IMR-90 (cell line): ENCODE measurements at regions not wholly inside any gene's neighbourhood (a gene's known extent, or its start where the extent isn't known, plus 50 kb on each side); places are given as distances from the start of the nearest gene placed in this dataset.

ENCODE experiments used
- ATAC-seq: fragments of 200-7000 bp; cut with Tn5 transposase; 2 replicates; pipeline ENCODE4 v1.9.1; 2020; ENCODE audit warnings: low read depth, mild to moderate bottlenecking, moderate library complexity
- BruUV-seq: library from RNA; stranded (reverse); fragments of 400-500 nt; replicated peaks from 2 replicates; lab custom pipeline; 2021; lab: Mats Ljungman, UMichigan
- CTCF ChIA-PET: fragments of 300-600 bp; formaldehyde crosslinking; extraction: SDS; loops from one replicate; lab custom pipeline; 2021; ENCODE audit warnings: antibody characterized with exemption; lab: Yijun Ruan, JAX
- POLR2A ChIA-PET: fragments of 300-600 bp; sonication (Branson Sonifier 250); formaldehyde crosslinking; loops from one replicate; lab custom pipeline; 2022; ENCODE audit warnings: antibody characterized with exemption; ENCODE audit not compliant: unreplicated experiment; lab: Charles Lee
- DNase-seq: peaks from one replicate; pipeline ENCODE4 v3.0.0; 2013
- H2AFZ ChIP-seq: replicated peaks from 2 replicates; pipeline ENCODE3; 2013; ENCODE audit warnings: low read length, mild to moderate bottlenecking; ENCODE audit not compliant: poor library complexity
- H2AK5ac ChIP-seq: 2 replicates; pipeline ENCODE4 v1.6.1; 2013; ENCODE audit warnings: low read depth, low read length, inconsistent platforms
- H2AK9ac ChIP-seq: replicated peaks from 2 replicates; pipeline ENCODE3; 2013; ENCODE audit warnings: mild to moderate bottlenecking, low read depth, low read length, moderate library complexity; ENCODE audit not compliant: poor library complexity
- H2BK120ac ChIP-seq: 2 replicates; pipeline ENCODE4 v1.6.1; 2013; ENCODE audit warnings: low read depth, low read length, inconsistent platforms
- H2BK15ac ChIP-seq: 3 replicates; pipeline ENCODE4 v1.6.1; 2013; ENCODE audit warnings: low read depth, low read length, inconsistent platforms
- H2BK20ac ChIP-seq: 2 replicates; pipeline ENCODE4 v1.6.1; 2013; ENCODE audit warnings: low read depth, mild to moderate bottlenecking, inconsistent platforms, low read length, moderate library complexity
- H2BK5ac ChIP-seq: 2 replicates; pipeline ENCODE4 v1.6.1; 2013; ENCODE audit warnings: mild to moderate bottlenecking, low read depth, low read length, inconsistent platforms; ENCODE audit not compliant: poor library complexity, severe bottlenecking
- H3K14ac ChIP-seq: replicated peaks from 2 replicates; pipeline ENCODE4 v1.6.1; 2013; ENCODE audit warnings: low read depth, low read length, inconsistent platforms
- H3K18ac ChIP-seq: 2 replicates; pipeline ENCODE4 v1.6.1; 2013; ENCODE audit warnings: low read depth, low read length, control low read depth
- H3K23ac ChIP-seq: 2 replicates; pipeline ENCODE4 v1.6.1; 2013; ENCODE audit warnings: low read depth, low read length, inconsistent platforms
- H3K27ac ChIP-seq: 2 replicates; pipeline ENCODE4 v1.5.1; 2013; ENCODE audit warnings: mild to moderate bottlenecking, control low read depth, low read length; ENCODE audit not compliant: insufficient read depth
- H3K27me3 ChIP-seq: 2 replicates; pipeline ENCODE4 v1.6.1; 2013; ENCODE audit warnings: low read length; ENCODE audit not compliant: control insufficient read depth, insufficient read depth
- H3K36me3 ChIP-seq: 2 replicates; pipeline ENCODE4 v1.6.1; 2013; ENCODE audit warnings: low read length, mixed read lengths; ENCODE audit not compliant: control insufficient read depth, insufficient read depth
- H3K4ac ChIP-seq: 2 replicates; pipeline ENCODE4 v1.6.1; 2013; ENCODE audit warnings: low read depth, low read length, inconsistent platforms
- H3K4me1 ChIP-seq: 2 replicates; pipeline ENCODE4 v1.6.1; 2013; ENCODE audit warnings: low read length, mixed read lengths; ENCODE audit not compliant: control insufficient read depth, insufficient read depth
- H3K4me2 ChIP-seq: 2 replicates; pipeline ENCODE4 v1.6.1; 2013; ENCODE audit warnings: low read depth, mild to moderate bottlenecking, control low read depth, low read length, moderate library complexity
- H3K4me3 ChIP-seq: 2 replicates; pipeline ENCODE4 v1.5.1; 2013; ENCODE audit warnings: low read depth, mild to moderate bottlenecking, control low read depth, low read length, moderate library complexity; ENCODE audit not compliant: insufficient read depth
- H3K56ac ChIP-seq: 2 replicates; pipeline ENCODE4 v1.6.1; 2013; ENCODE audit warnings: low read length, inconsistent platforms; ENCODE audit not compliant: insufficient read depth; ENCODE audit errors: extremely low read depth
- H3K79me1 ChIP-seq, 2 experiments: 2 replicates each; pipeline ENCODE4 v1.6.1; 2013; ENCODE audit warnings: low read length in 2 of 2, inconsistent platforms in 1 of 2, low read depth in 1 of 2
- H3K9ac ChIP-seq: 2 replicates; pipeline ENCODE4 v1.6.1; 2013; ENCODE audit warnings: low read depth, low read length, control low read depth
- H3K9me1 ChIP-seq: 2 replicates; pipeline ENCODE4 v1.6.1; 2013; ENCODE audit warnings: low read length, inconsistent platforms; ENCODE audit not compliant: insufficient read depth
- H3K9me3 ChIP-seq: 2 replicates; pipeline ENCODE4 v1.6.1; 2013; ENCODE audit warnings: low read length; ENCODE audit not compliant: control insufficient read depth, insufficient read depth
- H4K20me1 ChIP-seq: 2 replicates; pipeline ENCODE4 v1.6.1; 2013; ENCODE audit warnings: low read length, inconsistent platforms; ENCODE audit not compliant: insufficient read depth
- H4K5ac ChIP-seq: 2 replicates; pipeline ENCODE4 v1.6.1; 2013; ENCODE audit warnings: mild to moderate bottlenecking, low read depth, low read length, control low read depth
- H4K8ac ChIP-seq, 2 experiments: 2 replicates each; pipeline ENCODE4 v1.6.1; 2013; ENCODE audit warnings: low read depth in 2 of 2, low read length in 2 of 2, control low read depth in 1 of 2, inconsistent platforms in 1 of 2
- H4K91ac ChIP-seq: 2 replicates; pipeline ENCODE4 v1.6.1; 2013; ENCODE audit warnings: low read depth, low read length, inconsistent platforms; ENCODE audit not compliant: insufficient read depth
- FOS ChIP-seq: fragments of 150-350 bp; IDR thresholded peaks from 2 replicates; pipeline ENCODE4 v1.6.1; 2016; ENCODE audit warnings: low read depth, low read length
- WGBS, 2 experiments: methylation state at CpG; one replicate each; pipeline versions ENCODE4 v1.1.5 to v1.1.7; 2013; ENCODE audit warnings: missing lambda C conversion rate in 2 of 2; ENCODE audit not compliant: insufficient read length in 1 of 2; ENCODE audit errors: extremely low coverage in 2 of 2; 5-methylcytosine and 5-hydroxymethylcytosine counted together
- dilution Hi-C: fragments of 300-500 bp; cut with HindIII; formaldehyde crosslinking; loops from one replicate; pipeline ENCODE4 v1.14.3; 2018; ENCODE audit warnings: low sequenced_read_pairs; ENCODE audit not compliant: unreplicated experiment
- in situ Hi-C: fragments of 300-500 bp; cut with MboI; formaldehyde crosslinking; loops from 3 replicates; pipeline ENCODE4 v1.14.3; 2019; ENCODE audit warnings: low sequenced_read_pairs, inconsistent platforms, mixed read lengths
- intact Hi-C: fragments of 100-400 bp; cut with micrococcal nuclease; formaldehyde crosslinking; loops from 2 replicates; pipeline ENCODE4 v1.10.0; 2022

DNA sequence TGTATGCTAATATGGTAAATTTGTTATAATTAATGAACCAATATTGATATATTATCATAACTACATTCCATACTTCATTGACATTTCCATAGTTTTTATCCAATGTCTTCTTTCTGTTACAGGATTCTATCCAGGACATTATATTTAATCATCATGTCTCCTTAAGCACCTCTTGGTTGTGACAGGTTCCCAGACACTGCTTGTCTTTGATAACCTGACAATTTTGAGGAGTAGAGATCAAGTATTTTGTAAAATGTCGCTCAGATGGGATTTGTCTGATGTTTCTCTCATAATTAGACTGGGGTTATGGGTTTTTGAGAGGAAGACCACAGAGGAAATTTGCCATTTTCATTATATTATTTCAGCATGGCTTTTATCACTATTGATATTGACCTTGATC is 317.4 kb downstream of the PLOD2 start:
- H2AK9ac ChIP-seq = no peak overlapping the region
- H2BK15ac ChIP-seq = no peak overlapping the region
- H4K8ac ChIP-seq = no peak overlapping the region
- no peak overlapping the region for H3K23ac ChIP-seq
- no peak overlapping the region for H2BK20ac ChIP-seq
- no peak overlapping the region for H3K56ac ChIP-seq
- H3K4me3 ChIP-seq = no peak overlapping the region
- H4K5ac ChIP-seq = no peak overlapping the region
- H3K4me1 ChIP-seq = no peaks in the 10 kb centered on the region
- no peak overlapping the region for H2BK5ac ChIP-seq
- H3K9me1 ChIP-seq = no peaks in the 10 kb centered on the region
- CTCF ChIA-PET = no interaction called here
- no peaks in the 10 kb centered on the region for H3K9me3 ChIP-seq
- no peak overlapping the region for H2BK120ac ChIP-seq
- intact Hi-C loops (no loop called here), in situ Hi-C loops (no loop called here), dilution Hi-C loops (no loop called here)
- no TSS peak for BruUV-seq
- no peak overlapping the region for H3K4ac ChIP-seq
- H2AFZ ChIP-seq = no peak overlapping the region
- no peak for DNase-seq
- no peak overlapping the region for H3K14ac ChIP-seq
- H3K9ac ChIP-seq = no peak overlapping the region
- H4K91ac ChIP-seq = no peak overlapping the region
- POLR2A ChIA-PET = no interaction called here
- ATAC-seq = no peak
- no peaks in the 10 kb centered on the region for H3K36me3 ChIP-seq
- H3K79me1 ChIP-seq = no peaks in the 10 kb centered on the region
- H2AK5ac ChIP-seq = no peak overlapping the region
- WGBS, 2 experiments = no CpG with 5 or more reads among the region's 1 CpG
- H3K18ac ChIP-seq = no peak overlapping the region
- no peak overlapping the region for H3K4me2 ChIP-seq
- no peak overlapping the region for H3K27ac ChIP-seq
- no peaks in the 10 kb centered on the region for H4K20me1 ChIP-seq
- no peak for TF ChIP-seq FOS
- H3K27me3 ChIP-seq = no peaks in the 10 kb centered on the region
